ENCODE measurements at regions not wholly inside any gene's neighbourhood (a gene's known extent, or its start where the extent isn't known, plus 50 kb on each side); places are given as distances from the start of the nearest gene placed in this dataset.

DNA sequence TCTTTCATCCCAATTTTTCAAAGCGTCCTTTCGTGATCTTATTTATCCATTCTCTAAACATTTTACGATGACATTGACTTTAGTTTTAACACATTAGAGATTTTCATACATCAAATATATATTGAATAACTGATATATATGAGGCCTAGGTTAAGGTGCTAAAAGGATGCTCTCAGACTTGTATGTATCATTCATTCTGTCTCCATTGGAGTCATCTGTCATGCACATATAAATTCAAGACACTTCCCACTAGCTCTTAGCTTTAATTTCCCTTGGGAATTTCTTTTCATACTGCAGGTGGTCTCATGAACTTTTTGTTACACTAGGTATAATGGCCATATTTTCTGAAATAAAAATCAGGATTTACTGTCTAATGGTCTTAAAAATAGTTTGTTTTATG is 635.8 kb upstream of the C9orf72 start:
- no peak for DNase-seq
- intact Hi-C loops (cut with DNase I), result no loop called here

DNA sequence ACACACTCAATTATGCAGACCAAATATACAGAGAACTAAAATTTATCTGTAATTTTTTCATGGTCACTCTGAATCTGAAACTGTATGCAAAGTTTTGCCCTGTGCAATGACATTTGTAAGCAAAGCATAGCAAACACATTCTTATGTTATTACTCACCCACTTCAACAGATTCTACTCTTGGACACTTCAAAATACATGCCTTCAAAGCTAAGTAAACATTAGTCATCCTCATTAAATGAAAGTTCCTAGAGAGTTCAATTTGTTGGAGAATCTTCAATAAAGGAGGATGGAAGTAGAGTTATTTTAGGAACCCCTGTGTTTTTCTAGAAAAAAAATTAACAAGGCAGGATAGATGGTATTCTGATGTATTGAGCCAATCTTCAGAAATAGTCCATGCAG is 639.7 kb upstream of the C9orf72 start:
- no peak for DNase-seq
- intact Hi-C loops (cut with DNase I), result no loop called here

DNA sequence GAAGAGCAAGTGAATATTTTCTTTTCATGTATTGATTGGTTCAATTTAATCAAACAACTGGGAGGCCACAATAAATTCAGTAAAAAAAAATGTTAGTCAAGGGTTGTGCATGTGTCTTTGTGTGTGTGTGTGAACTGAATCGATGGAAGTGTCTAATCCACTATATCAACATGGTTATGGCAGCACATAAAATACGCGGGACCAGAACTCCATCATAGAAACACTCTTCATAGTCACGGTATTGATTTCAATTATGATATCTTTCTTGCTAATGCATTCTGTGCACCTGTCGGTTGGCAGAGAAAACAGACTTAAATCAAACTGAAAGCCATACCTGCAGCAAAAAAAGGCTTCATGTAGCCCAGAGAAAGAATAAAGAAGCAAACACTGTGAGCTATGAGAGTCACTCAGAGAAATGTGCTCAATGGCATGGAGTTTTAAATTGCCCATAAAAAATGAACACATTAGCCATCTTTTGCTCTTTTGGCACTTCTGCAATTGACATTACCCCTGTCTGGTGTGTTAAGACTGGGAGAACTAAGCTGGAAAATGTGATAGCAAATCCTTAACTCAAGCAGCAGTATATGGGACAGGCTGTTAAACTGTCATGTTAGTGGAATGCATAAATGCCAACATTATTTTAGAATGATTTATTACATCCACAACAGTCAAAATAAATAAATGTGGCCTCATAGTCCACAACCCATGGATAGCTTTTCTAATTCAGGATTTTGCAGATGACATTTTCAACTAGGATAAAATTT is 642.4 kb upstream of the C9orf72 start:
- intact Hi-C loops (cut with DNase I), result no loop called here

DNA sequence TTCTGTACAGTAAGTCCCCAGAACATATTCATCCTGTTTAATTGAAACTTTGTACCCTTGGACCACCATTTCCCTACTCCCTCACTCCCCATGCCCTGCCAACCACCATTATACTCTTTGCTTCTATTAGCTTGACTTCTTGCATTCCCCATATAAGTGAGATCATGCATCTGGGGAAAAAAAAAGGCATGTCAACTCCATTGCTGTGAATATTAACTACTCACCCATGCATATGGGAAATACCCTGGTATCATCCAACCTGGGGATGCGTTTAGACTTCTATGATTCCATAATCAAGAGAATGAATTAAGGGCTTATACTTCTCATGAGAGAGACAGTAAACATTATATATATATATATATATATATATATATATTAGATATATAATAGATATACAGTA is 659.4 kb upstream of the C9orf72 start:
- intact Hi-C loops (cut with DNase I), result no loop called here
- DNase-seq, result no peak

More for the DNA sequence above, 642.4 kb upstream of the C9orf72 start:
- DNase-seq, result no peak

DNA sequence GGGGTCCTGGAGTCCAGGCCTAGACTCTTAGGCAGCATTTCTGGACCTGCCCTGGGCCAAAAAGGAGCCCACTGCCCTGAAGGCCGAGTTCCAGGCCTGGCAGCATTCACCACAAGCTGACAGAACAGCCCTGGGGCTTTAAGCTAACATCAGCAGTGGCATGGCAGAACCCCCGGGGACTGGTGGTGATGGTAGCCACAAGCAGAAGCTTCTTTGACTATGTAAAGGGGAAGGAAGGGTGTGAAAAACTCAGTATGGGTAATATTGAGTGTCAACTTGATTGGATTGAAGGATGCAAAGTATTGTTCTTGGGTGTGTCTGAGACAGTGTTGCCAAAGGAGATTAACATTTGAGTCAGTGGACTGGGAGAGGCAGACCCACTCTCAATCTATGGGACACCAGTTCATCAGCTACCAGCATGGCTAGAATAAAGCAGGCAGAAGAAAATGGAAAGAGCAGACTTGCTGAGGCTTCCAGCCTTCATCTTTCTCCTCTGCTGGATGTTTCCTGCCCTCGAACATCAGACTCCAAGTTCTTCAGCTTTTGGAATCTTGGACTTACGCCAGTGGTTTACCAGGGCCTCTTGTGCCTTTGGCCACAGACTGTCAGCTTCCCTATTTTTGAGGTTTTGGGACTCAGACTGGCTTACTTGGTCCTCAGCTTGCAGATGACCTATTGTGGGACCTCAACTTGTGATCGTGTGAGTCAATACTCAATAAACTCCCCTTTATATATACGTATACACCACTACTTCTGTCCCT is 661.0 kb upstream of the C9orf72 start:
- DNase-seq, result no peak
- intact Hi-C loops (cut with DNase I), result no loop called here

DNA sequence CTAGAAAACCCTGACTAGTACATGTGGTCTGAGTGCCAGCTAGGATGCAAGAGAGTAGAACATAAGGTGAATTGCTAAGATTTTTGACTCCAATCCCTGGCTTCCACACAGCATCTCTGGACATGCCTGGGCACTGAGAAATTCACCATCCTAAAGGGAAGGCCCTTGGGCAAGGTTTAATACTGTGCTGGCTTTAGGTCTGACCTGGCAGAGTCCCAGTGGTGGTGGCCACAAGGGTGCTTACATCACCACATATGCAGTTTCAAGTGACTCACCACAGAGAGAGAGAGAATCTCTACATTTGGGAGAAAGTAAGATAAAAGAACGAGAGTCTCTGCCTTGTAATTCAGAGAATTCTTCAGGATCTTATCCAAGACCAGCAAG is 661.6 kb upstream of the C9orf72 start:
- DNase-seq, result no peak
- intact Hi-C loops (cut with DNase I), result no loop called here

DNA sequence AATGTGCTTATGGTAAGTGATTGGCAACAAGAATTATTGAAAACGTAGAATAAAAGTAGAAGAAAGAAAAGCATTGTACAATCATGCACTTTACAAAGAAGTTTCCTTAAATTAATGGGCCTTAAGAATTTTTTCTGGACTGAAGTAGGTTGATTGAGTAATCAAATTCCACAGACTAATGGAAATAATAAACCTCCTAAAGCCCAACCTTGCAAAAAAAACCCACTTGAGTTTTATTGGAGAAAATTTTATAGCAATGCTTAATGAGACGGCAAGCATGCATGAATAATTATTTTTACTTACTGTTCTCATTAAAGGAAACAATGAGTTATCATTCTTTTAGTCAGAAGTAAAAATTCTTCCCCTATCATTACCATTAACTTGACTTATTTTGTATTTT is 676.1 kb upstream of the C9orf72 start:
- intact Hi-C loops (cut with DNase I), result no loop called here
- DNase-seq, result no peak

DNA sequence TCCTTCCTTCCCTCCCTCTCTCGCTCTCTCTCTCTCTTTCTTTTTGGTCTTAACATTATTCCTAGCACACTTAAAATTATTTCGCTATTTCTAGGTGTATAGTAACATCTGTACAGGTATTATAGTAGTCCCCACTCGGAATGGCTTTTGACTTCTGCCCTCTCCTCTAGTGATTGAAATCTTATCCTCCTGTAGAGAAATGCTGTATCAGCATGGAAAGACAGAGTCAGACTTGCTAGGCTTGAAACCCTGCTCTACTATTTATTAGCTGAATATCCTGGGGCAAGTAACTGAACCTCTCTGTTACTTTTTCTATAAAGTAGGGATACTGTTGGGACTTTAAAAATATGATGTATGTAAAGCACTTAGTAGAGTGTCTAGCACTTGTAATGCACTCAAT is 681.9 kb upstream of the C9orf72 start:
- no peak for DNase-seq
- intact Hi-C loops (cut with DNase I), result no loop called here

DNA sequence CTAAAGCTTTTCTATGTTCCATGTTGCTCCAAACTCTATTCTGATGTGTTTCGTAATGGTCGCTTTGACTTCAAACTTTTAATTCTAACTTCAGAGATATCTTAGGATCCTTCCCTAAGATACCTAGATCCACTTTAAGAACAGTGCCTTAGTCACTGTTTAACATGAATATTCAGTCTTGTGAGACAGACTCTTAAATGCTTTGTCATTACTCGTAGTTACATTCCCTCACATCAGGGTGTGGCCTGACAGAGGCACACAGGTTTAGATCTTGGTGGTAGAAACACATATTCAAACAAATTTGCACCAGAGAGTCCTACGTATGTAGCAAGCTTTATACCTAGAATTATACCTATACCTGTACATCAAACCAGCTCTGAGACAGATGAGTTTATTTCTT is 687.0 kb upstream of the C9orf72 start:
- DNase-seq, result no peak
- intact Hi-C loops (cut with DNase I), result no loop called here

DNA sequence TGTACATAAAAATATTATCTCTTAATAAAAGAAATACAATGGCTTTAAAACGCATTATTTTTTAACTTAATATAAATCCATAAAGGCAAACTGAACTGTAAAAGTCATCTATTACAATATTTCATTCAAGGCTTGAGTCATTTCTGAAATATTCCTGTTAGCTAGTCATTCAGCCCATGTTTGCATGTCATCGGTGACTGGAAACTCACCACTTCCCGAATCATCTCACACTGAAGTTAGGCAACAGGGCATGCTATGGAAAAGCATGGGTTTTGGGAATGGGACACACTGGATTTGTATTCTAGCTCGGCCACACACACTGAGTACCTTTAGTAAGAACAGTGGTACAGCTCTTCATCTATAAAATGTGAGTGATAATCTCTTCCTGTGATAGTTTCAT is 691.1 kb upstream of the C9orf72 start:
- intact Hi-C loops (cut with DNase I), result no loop called here
- no peak for DNase-seq

DNA sequence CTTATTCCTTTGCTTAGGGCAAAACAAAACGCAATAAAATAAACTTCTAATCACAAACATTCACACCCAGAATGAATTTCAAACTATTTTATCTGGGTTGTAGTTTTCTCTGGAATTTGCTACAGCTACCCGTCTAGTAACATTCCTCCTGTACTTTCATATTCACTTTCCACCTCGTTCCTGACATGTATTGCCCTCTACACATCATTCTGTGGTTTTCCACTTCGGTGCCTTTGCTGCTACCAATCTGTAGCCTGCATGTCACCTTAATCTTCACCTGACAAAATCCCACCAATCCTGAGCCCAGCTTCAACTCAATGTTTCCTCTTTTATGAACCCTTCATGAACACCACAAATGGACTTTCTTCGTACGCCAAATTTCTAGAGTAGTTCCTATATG is 694.1 kb upstream of the C9orf72 start:
- intact Hi-C loops (cut with DNase I), result no loop called here

DNA sequence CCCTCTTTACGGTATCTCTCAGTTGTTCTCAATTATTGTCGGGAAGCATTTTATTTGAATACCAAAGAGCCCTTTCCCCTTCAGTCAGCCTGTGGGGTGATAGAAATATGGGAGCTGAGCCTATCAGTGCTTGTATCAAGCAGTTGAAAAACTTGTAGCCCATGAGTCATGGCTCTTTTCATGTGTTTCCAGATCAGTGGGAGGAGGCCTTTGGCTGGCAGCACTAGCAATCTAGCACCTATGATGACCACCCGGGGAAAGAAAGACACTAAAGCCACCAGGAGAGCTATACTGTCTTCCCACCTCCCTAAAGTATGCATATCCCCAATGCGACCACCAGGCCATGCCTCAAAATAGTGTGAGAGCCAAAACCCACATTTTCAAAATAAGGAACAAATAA is 696.9 kb upstream of the C9orf72 start:
- intact Hi-C loops (cut with DNase I), result no loop called here

More for the DNA sequence above, 694.1 kb upstream of the C9orf72 start:
- DNase-seq, result no peak

DNA sequence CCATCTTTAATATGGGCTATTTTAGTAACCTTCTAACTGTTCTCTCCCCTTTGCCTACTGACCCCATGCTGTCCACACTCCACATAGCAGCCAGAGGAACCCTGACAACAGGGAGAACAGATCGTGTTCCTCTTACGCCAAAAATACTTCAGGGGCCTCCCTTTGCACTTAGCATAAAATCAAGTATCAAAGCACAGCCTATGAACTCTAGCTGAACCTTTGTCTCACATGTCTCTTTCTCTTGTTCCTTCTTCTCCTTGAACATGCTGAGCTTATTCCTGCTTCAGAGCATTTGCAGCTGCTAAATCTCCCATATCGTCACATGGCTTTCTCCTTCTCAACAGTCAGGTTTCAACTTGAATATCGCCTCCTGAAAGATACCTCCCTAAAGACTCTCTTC is 698.8 kb upstream of the C9orf72 start:
- DNase-seq, result no peak
- intact Hi-C loops (cut with DNase I), result no loop called here

More for the DNA sequence above, 696.9 kb upstream of the C9orf72 start:
- DNase-seq, result no peak

DNA sequence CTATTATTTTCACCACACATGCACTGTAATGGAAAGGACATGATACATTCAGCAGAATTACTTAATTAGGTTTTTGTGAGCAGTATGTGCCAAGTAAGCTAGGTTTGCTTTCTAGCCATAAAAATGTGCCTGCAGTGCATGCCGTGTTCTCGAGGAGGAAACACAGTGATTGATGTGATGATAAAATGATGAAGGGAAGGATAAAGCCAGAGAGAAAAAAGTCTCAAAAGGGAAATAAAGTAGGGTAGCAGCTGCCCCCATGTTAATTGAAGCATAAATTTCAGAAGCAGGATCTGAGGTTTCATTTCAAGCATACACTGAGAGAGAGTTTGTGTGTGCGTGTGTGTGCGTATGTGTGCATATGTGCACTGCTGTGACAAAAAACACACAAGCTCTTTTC is 714.2 kb upstream of the C9orf72 start:
- intact Hi-C loops (cut with DNase I), result no loop called here
- DNase-seq, result no peak

DNA sequence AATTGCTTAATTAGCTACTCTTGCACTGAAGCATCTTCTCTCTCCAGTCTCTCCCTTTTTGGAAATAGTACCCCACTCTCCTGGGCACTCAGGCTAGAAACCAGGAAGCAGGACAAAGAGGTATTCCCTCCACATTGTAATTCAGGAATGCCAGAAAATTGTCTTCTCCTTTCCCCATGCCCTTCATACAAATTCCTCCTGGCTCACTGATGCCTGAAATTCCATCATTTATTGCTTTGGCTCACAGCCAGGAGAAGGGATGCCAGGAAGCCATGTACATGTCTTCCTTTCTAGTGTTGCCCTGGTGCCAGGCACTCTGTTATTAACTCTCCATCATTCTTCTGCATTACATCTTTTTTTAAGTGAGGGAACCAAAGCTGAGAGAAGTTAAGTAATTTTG is 716.5 kb upstream of the C9orf72 start:
- intact Hi-C loops (cut with DNase I), result no loop called here
- DNase-seq, result no peak

DNA sequence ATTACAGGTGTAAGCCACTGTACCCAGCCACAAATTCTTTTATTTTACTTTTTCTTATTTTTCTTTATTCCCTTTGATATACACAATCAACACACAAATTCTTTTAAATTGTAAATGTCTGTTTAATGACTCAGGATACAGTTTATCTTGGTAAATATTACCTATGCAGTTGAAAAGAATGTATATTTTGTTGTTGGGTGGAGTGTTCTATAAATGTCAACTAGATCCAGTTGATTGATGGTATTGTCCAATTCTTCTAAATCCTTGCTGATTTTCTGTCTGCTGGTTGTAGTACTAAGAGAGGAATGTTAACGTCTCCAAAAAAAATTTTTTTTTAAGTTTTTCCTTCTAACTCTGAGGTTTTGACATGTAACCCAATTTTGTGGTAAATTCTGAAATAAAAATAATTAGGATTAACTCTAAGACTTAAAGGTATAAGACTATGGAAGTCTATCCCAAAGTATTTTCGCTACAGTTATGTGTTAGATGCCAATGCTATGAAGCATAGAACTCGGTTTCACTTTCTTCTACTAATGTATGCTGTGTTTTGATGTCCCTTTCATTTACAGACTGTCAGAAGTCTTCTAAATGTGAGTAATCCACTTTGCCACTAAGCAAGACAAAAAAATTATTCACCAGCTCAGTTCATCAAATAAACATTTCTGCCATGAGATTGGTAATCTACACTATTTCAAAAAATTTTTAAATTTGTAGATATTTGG is 720.2 kb upstream of the C9orf72 start:
- intact Hi-C loops (cut with DNase I), result no loop called here
- DNase-seq, result no peak

DNA sequence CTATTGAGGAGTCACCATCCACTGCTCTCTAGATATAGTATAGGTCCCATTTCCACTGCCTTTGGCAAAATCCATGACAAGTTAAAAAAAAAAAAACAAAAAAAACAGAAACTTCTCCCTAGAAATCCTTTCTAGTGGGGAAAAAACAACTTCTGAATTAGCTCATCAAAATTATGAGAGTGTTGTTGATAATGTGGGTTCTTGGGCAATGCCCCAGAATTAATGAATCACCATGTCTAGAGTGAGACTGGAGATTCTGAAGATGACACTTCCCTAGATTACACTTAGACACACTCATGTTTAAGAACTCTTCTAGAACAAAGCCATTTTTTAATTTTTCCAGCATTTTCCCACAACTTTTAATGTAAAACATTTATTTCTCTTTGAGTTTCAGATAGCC is 728.0 kb upstream of the C9orf72 start:
- DNase-seq, result no peak
- intact Hi-C loops (cut with DNase I), result no loop called here

DNA sequence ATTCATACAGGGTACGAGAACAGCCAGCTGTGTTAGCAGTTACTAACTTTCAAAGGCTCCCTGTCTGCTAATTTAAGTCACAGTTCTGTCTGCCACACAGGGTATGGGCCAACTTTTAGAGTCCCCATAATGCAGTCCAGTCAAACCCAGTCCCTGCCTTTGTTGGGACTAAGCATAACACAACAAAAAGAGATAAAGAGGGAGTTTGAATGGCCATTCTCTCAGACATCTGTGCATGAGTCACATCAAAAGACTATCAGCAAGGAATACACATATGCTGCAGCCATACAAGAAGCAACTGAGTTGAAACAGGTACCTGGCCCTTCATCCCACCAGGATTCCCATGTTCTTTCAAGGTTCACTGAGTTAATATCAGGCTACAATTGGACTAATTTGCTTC is 744.5 kb upstream of the C9orf72 start:
- intact Hi-C loops (cut with DNase I), result no loop called here
- DNase-seq, result peak in 16 of 42 donors; percentile 2 to 56 (median 12)

DNA sequence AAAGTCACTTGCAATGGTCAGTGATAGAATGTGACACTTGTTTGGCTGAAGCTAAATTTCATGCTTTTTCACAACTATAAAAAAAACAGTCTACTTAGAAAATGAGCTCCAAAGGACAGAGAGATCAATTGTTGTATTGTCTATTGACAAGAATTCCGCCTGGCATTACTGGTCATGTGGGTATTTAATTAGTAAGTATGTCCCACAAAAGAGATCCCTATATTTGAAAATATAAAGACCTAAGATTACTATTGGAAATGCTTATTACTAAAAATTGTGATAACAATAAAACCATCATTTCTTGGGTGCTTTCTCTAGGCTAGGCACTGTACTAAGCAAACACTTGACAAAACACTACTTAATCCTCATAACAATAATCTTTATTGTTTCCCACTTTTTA is 745.2 kb upstream of the C9orf72 start:
- DNase-seq, result peak in 3 of 42 donors; percentile 2 to 48 (median 35)
- intact Hi-C loops (cut with DNase I), result no loop called here

DNA sequence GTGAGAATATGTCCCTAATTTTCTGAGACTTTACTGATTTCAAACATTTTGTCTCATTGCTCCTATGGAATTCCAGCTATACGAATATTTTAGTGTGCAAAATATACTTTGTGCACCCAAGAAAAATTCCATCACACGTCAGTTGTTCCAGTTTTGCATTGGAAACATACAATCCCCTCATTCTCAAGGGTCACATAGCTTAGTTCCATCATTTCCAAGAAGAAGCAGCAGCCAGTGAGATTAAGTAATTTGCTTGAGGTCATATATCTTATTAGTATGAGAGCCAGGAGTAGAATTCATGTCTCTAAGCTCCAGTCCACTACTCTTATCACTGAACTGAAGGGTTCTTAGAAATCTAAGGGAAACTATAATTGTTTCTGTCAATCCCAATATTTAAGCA is 746.7 kb upstream of the C9orf72 start:
- intact Hi-C loops (cut with DNase I), result no loop called here
- DNase-seq, result no peak
